ENCODE measurements at regions not wholly inside any gene's neighbourhood (a gene's known extent, or its start where the extent isn't known, plus 50 kb on each side); places are given as distances from the start of the nearest gene placed in this dataset.

- no peak for TF ChIP-seq CTCF (IDR thresholded peaks at IDR 0.05; ENCODE audit: low read depth, low read length, missing control alignments)
- no peak for DNase-seq (ENCODE audit: low read depth)
- no peak overlapping the region for H3K4me3 ChIP-seq (ENCODE audit: low read depth, low read length)
Measured at GRCh38 chr3:105259496-105259895, 107.2 kb upstream of the ALCAM start.

GRCh38 chr3:105260385-105260784 lies 106.3 kb upstream of the ALCAM start:
- TF ChIP-seq CTCF (IDR thresholded peaks at IDR 0.05; ENCODE audit: low read depth, low read length, missing control alignments), result no peak
- no peak overlapping the region for H3K4me3 ChIP-seq (ENCODE audit: low read depth, low read length)
- DNase-seq (ENCODE audit: low read depth), result no peak

GRCh38 chr3:105274536-105274935 lies 92.2 kb upstream of the ALCAM start:
- no peak overlapping the region for H3K4me3 ChIP-seq (ENCODE audit: low read depth, low read length)
- TF ChIP-seq CTCF (IDR thresholded peaks at IDR 0.05; ENCODE audit: low read depth, low read length, missing control alignments), result no peak
- DNase-seq (ENCODE audit: low read depth), result no peak

GRCh38 chr3:105274958-105275357 lies 91.8 kb upstream of the ALCAM start:
- no peak overlapping the region for H3K4me3 ChIP-seq (ENCODE audit: low read depth, low read length)
- DNase-seq (ENCODE audit: low read depth), result no peak
- no peak for TF ChIP-seq CTCF (IDR thresholded peaks at IDR 0.05; ENCODE audit: low read depth, low read length, missing control alignments)

- DNase-seq (ENCODE audit: low read depth), result no peak
- TF ChIP-seq CTCF (IDR thresholded peaks at IDR 0.05; ENCODE audit: low read depth, low read length, missing control alignments), result no peak
- H3K4me3 ChIP-seq (ENCODE audit: low read depth, low read length), result no peak overlapping the region
Measured at GRCh38 chr3:105277656-105278055, 89.1 kb upstream of the ALCAM start.

- no peak for DNase-seq (ENCODE audit: low read depth)
- TF ChIP-seq CTCF (IDR thresholded peaks at IDR 0.05; ENCODE audit: low read depth, low read length, missing control alignments), result no peak
- H3K4me3 ChIP-seq (ENCODE audit: low read depth, low read length), result no peak overlapping the region
Measured at GRCh38 chr3:105278688-105279087, 88.0 kb upstream of the ALCAM start.

GRCh38 chr3:105281989-105282388 lies 84.7 kb upstream of the ALCAM start:
- TF ChIP-seq CTCF (IDR thresholded peaks at IDR 0.05; ENCODE audit: low read depth, low read length, missing control alignments), result no peak
- DNase-seq (ENCODE audit: low read depth), result no peak
- H3K4me3 ChIP-seq (ENCODE audit: low read depth, low read length), result no peak overlapping the region

All from GM12864 (cell line).